ENCODE measurements at regions not wholly inside any gene's neighbourhood (a gene's known extent, or its start where the extent isn't known, plus 50 kb on each side); places are given as distances from the start of the nearest gene placed in this dataset.

DNA sequence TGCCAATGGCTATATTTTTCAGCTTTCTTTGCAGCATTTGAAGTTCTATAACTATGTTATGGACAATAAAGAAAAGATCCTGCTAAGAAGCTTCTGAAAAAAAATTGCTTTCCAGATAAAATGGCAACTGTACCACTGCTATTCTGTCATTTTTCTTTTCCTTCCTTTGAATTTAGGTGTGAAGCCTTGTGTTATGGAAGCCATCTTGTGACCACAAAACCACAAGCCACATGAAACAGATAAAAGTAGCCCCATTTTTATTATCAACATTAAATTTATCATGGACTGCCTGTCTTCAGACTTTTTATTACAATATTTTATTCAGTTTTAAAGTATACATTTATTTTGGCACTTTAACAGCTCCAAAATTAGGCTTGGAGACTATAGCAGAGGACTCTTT, 289.9 kb upstream of the ACTBL2 start:
- no peaks in the 10 kb centered on the region for H3K9me3 ChIP-seq (replicated peaks)
- H3K27ac ChIP-seq (replicated peaks) = no peak overlapping the region
- H3K4me1 ChIP-seq = peaks cover 5% of the 10 kb centered on the region
- intact Hi-C loops (cut with micrococcal nuclease) = loop anchor here (10.0 kb wide), 2 partner anchors 278 to 478 kb away; no protein-coding TSS in a partner anchor
- TF ChIP-seq, protein P1, sequence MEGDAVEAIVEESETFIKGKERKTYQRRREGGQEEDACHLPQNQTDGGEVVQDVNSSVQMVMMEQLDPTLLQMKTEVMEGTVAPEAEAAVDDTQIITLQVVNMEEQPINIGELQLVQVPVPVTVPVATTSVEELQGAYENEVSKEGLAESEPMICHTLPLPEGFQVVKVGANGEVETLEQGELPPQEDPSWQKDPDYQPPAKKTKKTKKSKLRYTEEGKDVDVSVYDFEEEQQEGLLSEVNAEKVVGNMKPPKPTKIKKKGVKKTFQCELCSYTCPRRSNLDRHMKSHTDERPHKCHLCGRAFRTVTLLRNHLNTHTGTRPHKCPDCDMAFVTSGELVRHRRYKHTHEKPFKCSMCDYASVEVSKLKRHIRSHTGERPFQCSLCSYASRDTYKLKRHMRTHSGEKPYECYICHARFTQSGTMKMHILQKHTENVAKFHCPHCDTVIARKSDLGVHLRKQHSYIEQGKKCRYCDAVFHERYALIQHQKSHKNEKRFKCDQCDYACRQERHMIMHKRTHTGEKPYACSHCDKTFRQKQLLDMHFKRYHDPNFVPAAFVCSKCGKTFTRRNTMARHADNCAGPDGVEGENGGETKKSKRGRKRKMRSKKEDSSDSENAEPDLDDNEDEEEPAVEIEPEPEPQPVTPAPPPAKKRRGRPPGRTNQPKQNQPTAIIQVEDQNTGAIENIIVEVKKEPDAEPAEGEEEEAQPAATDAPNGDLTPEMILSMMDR (IDR thresholded peaks at IDR 0.05; ENCODE audit: borderline replicate concordance) = no peak
- H3K27me3 ChIP-seq (ENCODE audit: low read depth) = no peaks in the 10 kb centered on the region
- H3K36me3 ChIP-seq = no peaks in the 10 kb centered on the region
- DNase-seq = no peak
- no peak overlapping the region for H3K4me3 ChIP-seq

DNA sequence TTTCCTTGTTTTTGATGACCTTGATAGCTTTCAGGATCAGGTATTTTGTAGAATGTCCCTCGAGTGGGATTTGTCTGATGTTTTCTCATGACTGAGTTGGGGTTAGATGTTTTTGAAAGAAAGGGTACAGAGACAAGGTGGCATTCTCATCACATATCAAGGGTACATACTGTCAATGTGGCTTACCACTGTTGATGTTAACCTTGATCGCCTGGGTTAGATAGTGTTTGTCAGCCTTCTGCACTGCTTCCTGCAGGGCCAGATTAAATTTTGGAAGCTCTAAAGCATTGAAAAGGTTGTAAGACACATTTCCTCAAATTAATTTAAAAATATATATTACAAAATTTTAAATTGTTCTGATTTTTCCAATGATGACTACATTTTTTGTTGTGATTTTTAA, 287.4 kb upstream of the ACTBL2 start:
- Histone ChIP-seq H3K4me3 (no peak overlapping the region), H3K27me3 (ENCODE audit: low read depth) (no peaks in the 10 kb centered on the region), H3K36me3 (no peaks in the 10 kb centered on the region), H3K4me1 (no peaks in the 10 kb centered on the region), H3K9me3 (replicated peaks) (no peaks in the 10 kb centered on the region), H3K27ac (replicated peaks) (no peak overlapping the region)
- DNase-seq = no peak
- intact Hi-C loops (cut with micrococcal nuclease) = loop anchor here (10.0 kb wide), 2 partner anchors 275 to 475 kb away; no protein-coding TSS in a partner anchor
- TF ChIP-seq, protein P1 (IDR thresholded peaks at IDR 0.05; ENCODE audit: borderline replicate concordance) = no peak

GRCh38 chr5:57768745-57769144, 286.1 kb upstream of the ACTBL2 start:
- TF ChIP-seq, protein P1 (IDR thresholded peaks at IDR 0.05; ENCODE audit: borderline replicate concordance) = no peak
- DNase-seq = no peak
- Histone ChIP-seq H3K27me3 (ENCODE audit: low read depth) (no peaks in the 10 kb centered on the region), H3K4me3 (no peak overlapping the region), H3K27ac (replicated peaks) (no peak overlapping the region), H3K9me3 (replicated peaks) (no peaks in the 10 kb centered on the region), H3K36me3 (no peaks in the 10 kb centered on the region), H3K4me1 (no peaks in the 10 kb centered on the region)
- intact Hi-C loops (cut with micrococcal nuclease) = no loop called here

- Histone ChIP-seq H3K36me3 (no peaks in the 10 kb centered on the region), H3K27me3 (ENCODE audit: low read depth) (no peaks in the 10 kb centered on the region), H3K4me1 (no peaks in the 10 kb centered on the region), H3K27ac (replicated peaks) (no peak overlapping the region), H3K4me3 (no peak overlapping the region), H3K9me3 (replicated peaks) (no peaks in the 10 kb centered on the region)
- TF ChIP-seq, protein P1 (IDR thresholded peaks at IDR 0.05; ENCODE audit: borderline replicate concordance) = no peak
- no peak for DNase-seq
- intact Hi-C loops (cut with micrococcal nuclease) = no loop called here
These were observed 282.0 kb upstream of the ACTBL2 start for GRCh38 chr5:57764479-57765089.

GRCh38 chr5:57761513-57761912, 278.9 kb upstream of the ACTBL2 start:
- intact Hi-C loops (cut with micrococcal nuclease) = no loop called here
- Histone ChIP-seq H3K9me3 (replicated peaks) (no peaks in the 10 kb centered on the region), H3K27me3 (ENCODE audit: low read depth) (no peaks in the 10 kb centered on the region), H3K4me3 (no peak overlapping the region), H3K27ac (replicated peaks) (no peak overlapping the region), H3K36me3 (no peaks in the 10 kb centered on the region), H3K4me1 (no peaks in the 10 kb centered on the region)
- TF ChIP-seq, protein P1 (IDR thresholded peaks at IDR 0.05; ENCODE audit: borderline replicate concordance) = no peak
- no peak for DNase-seq
